ENCODE measurements at regions not wholly inside any gene's neighbourhood (a gene's known extent, or its start where the extent isn't known, plus 50 kb on each side); places are given as distances from the start of the nearest gene placed in this dataset.

- no peaks in the 10 kb centered on the region for H3F3A ChIP-seq (ENCODE audit: insufficient read depth, low read length, poor library complexity, severe bottlenecking)
- no peaks in the 10 kb centered on the region for H3K36me3 ChIP-seq (ENCODE audit: insufficient read depth, low read length)
- no peak overlapping the region for H3K9ac ChIP-seq (ENCODE audit: low read length)
- no peak overlapping the region for H3K4me3 ChIP-seq (ENCODE audit: low read length)
- no peaks in the 10 kb centered on the region for H3K79me2 ChIP-seq (replicated peaks; ENCODE audit: insufficient read depth, low read length)
- no peak overlapping the region for H3K27ac ChIP-seq (ENCODE audit: low read length)
- no peak overlapping the region for H3K4me2 ChIP-seq (ENCODE audit: low read length)
- no peaks in the 10 kb centered on the region for H4K20me1 ChIP-seq (ENCODE audit: insufficient read depth)
- H3K9me3 ChIP-seq (ENCODE audit: low read length) = no peaks in the 10 kb centered on the region
- H3K27me3 ChIP-seq (ENCODE audit: insufficient read depth, low read depth, low read length) = no peaks in the 10 kb centered on the region
- TF ChIP-seq POLR2AphosphoS5 (IDR thresholded peaks at IDR 0.05) (no peak), MXI1 (conservative IDR thresholded peaks at IDR 0.05; ENCODE audit: poor library complexity, severe bottlenecking) (no peak), RAD21 (conservative IDR thresholded peaks at IDR 0.05) (no peak), TAF1 (IDR thresholded peaks at IDR 0.05; ENCODE audit: low read depth) (no peak), EP300 (conservative IDR thresholded peaks at IDR 0.05; ENCODE audit: poor library complexity, severe bottlenecking) (no peak), CTCF (IDR thresholded peaks at IDR 0.05; ENCODE audit: poor library complexity, severe bottlenecking) (no peak), EZH2 (IDR thresholded peaks at IDR 0.05; ENCODE audit: borderline replicate concordance, insufficient read depth, low read length, poor library complexity, severe bottlenecking) (no peak), SMC3 (conservative IDR thresholded peaks at IDR 0.05; ENCODE audit: poor library complexity) (no peak)
- TF ChIP-seq, protein P1, sequence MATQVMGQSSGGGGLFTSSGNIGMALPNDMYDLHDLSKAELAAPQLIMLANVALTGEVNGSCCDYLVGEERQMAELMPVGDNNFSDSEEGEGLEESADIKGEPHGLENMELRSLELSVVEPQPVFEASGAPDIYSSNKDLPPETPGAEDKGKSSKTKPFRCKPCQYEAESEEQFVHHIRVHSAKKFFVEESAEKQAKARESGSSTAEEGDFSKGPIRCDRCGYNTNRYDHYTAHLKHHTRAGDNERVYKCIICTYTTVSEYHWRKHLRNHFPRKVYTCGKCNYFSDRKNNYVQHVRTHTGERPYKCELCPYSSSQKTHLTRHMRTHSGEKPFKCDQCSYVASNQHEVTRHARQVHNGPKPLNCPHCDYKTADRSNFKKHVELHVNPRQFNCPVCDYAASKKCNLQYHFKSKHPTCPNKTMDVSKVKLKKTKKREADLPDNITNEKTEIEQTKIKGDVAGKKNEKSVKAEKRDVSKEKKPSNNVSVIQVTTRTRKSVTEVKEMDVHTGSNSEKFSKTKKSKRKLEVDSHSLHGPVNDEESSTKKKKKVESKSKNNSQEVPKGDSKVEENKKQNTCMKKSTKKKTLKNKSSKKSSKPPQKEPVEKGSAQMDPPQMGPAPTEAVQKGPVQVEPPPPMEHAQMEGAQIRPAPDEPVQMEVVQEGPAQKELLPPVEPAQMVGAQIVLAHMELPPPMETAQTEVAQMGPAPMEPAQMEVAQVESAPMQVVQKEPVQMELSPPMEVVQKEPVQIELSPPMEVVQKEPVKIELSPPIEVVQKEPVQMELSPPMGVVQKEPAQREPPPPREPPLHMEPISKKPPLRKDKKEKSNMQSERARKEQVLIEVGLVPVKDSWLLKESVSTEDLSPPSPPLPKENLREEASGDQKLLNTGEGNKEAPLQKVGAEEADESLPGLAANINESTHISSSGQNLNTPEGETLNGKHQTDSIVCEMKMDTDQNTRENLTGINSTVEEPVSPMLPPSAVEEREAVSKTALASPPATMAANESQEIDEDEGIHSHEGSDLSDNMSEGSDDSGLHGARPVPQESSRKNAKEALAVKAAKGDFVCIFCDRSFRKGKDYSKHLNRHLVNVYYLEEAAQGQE (IDR thresholded peaks at IDR 0.05; ENCODE audit: borderline replicate concordance) = no peak
- no peaks in the 10 kb centered on the region for H3K9me2 ChIP-seq (ENCODE audit: insufficient read depth, low read length)
- no peak overlapping the region for H2AFZ ChIP-seq (ENCODE audit: low read depth, low read length)
Observed at GRCh38 chr7:145691377-145691914, 425.2 kb upstream of the CNTNAP2 start.

GRCh38 chr7:145681646-145682045 lies 435.0 kb upstream of the CNTNAP2 start:
- Histone ChIP-seq H3K27ac (ENCODE audit: low read length) (no peak overlapping the region), H2AFZ (ENCODE audit: low read depth, low read length) (no peak overlapping the region), H3K9ac (ENCODE audit: low read length) (no peak overlapping the region), H3K9me2 (ENCODE audit: insufficient read depth, low read length) (no peaks in the 10 kb centered on the region), H3K79me2 (replicated peaks; ENCODE audit: insufficient read depth, low read length) (no peaks in the 10 kb centered on the region), H4K20me1 (ENCODE audit: insufficient read depth) (no peaks in the 10 kb centered on the region), H3K4me2 (ENCODE audit: low read length) (no peak overlapping the region), H3K36me3 (ENCODE audit: insufficient read depth, low read length) (no peaks in the 10 kb centered on the region), H3F3A (ENCODE audit: insufficient read depth, low read length, poor library complexity, severe bottlenecking) (no peaks in the 10 kb centered on the region), H3K27me3 (ENCODE audit: insufficient read depth, low read depth, low read length) (no peaks in the 10 kb centered on the region), H3K4me3 (ENCODE audit: low read length) (no peak overlapping the region), H3K9me3 (ENCODE audit: low read length) (no peaks in the 10 kb centered on the region)
- TF ChIP-seq EP300 (conservative IDR thresholded peaks at IDR 0.05; ENCODE audit: poor library complexity, severe bottlenecking) = no peak
- TF ChIP-seq POLR2AphosphoS5 (IDR thresholded peaks at IDR 0.05) = no peak
- no peak for TF ChIP-seq RAD21 (conservative IDR thresholded peaks at IDR 0.05)
- TF ChIP-seq EZH2 (IDR thresholded peaks at IDR 0.05; ENCODE audit: borderline replicate concordance, insufficient read depth, low read length, poor library complexity, severe bottlenecking) = no peak

All from neural cell (in vitro differentiated cells).